Neural cell (in vitro differentiated cells): ENCODE measurements at regions not wholly inside any gene's neighbourhood (a gene's known extent, or its start where the extent isn't known, plus 50 kb on each side); places are given as distances from the start of the nearest gene placed in this dataset.

Experiments
- H2AFZ ChIP-seq: fragments of 200-600, 300-800 bp; sonication (generic), shearing (Covaris generic); 2 replicates; pipeline ENCODE4 v1.6.0; 2014; ENCODE audit warnings: low read depth, mild to moderate bottlenecking, antibody characterized with exemption, low read length, moderate library complexity
- H3F3A ChIP-seq: fragments of 200-600 bp; shearing (Covaris generic); 2 replicates; pipeline ENCODE4 v1.6.1; 2016; ENCODE audit warnings: mild to moderate bottlenecking, moderate library complexity, mixed read lengths, antibody characterized with exemption, low read length; ENCODE audit not compliant: insufficient read depth, poor library complexity, severe bottlenecking
- H3K27ac ChIP-seq: fragments of 200-600, 300-800 bp; sonication (generic), shearing (Covaris generic); 2 replicates; pipeline ENCODE4 v1.5.1; 2014; ENCODE audit warnings: mild to moderate bottlenecking, low read length, moderate library complexity
- H3K27me3 ChIP-seq: fragments of 300-800, 200-600 bp; sonication (generic), shearing (Covaris generic); 2 replicates; pipeline ENCODE4 v1.6.0; 2014; ENCODE audit warnings: mild to moderate bottlenecking, low read depth, low read length, moderate library complexity; ENCODE audit not compliant: insufficient read depth
- H3K36me3 ChIP-seq: fragments of 300-800, 200-600 bp; sonication (generic), shearing (Covaris generic); 2 replicates; pipeline ENCODE4 v1.5.1; 2014; ENCODE audit warnings: mild to moderate bottlenecking, antibody characterized with exemption, low read length, moderate library complexity; ENCODE audit not compliant: insufficient read depth
- H3K4me2 ChIP-seq: fragments of 300-800, 200-600 bp; sonication (generic), shearing (Covaris generic); 2 replicates; pipeline ENCODE4 v1.6.0; 2014; ENCODE audit warnings: mild to moderate bottlenecking, low read length
- H3K4me3 ChIP-seq: fragments of 300-800, 200-600 bp; sonication (generic), shearing (Covaris generic); 2 replicates; pipeline ENCODE4 v1.5.1; 2014; ENCODE audit warnings: mild to moderate bottlenecking, low read length, moderate library complexity
- H3K79me2 ChIP-seq: fragments of 200-600 bp; shearing (Covaris generic); replicated peaks from 2 replicates; pipeline ENCODE4 v1.6.0; 2014; ENCODE audit warnings: mild to moderate bottlenecking, low read length, moderate library complexity; ENCODE audit not compliant: insufficient read depth
- H3K9ac ChIP-seq: fragments of 300-800, 200-600 bp; sonication (generic), shearing (Covaris generic); 2 replicates; pipeline ENCODE4 v1.6.1; 2016; ENCODE audit warnings: mild to moderate bottlenecking, low read length, mixed read lengths
- H3K9me2 ChIP-seq: fragments of 200-600 bp; shearing (Covaris generic); 2 replicates; pipeline ENCODE4 v1.6.1; 2016; ENCODE audit warnings: mild to moderate bottlenecking, low read length, mixed read lengths; ENCODE audit not compliant: insufficient read depth
- H3K9me3 ChIP-seq: fragments of 200-600, 300-800 bp; sonication (generic), shearing (Covaris generic); 2 replicates; pipeline ENCODE4 v1.6.1; 2016; ENCODE audit warnings: mild to moderate bottlenecking, mixed run types, low read length, moderate library complexity, mixed read lengths
- H4K20me1 ChIP-seq: fragments of 200-600 bp; shearing (Covaris generic); 2 replicates; pipeline ENCODE4 v1.6.1; 2016; ENCODE audit warnings: mild to moderate bottlenecking, mixed run types; ENCODE audit not compliant: insufficient read depth
- CTCF ChIP-seq: fragments of 450-650 bp; IDR thresholded peaks from 2 replicates; pipeline ENCODE4 v1.5.1; 2014; ENCODE audit warnings: antibody characterized with exemption, mild to moderate bottlenecking, moderate library complexity; ENCODE audit not compliant: poor library complexity, severe bottlenecking
- EP300 ChIP-seq: fragments of 450-650 bp; conservative IDR thresholded peaks from 2 replicates; pipeline ENCODE4 v1.6.1; 2014; ENCODE audit warnings: antibody characterized with exemption, mild to moderate bottlenecking, moderate library complexity; ENCODE audit not compliant: poor library complexity, severe bottlenecking
- EZH2 ChIP-seq: fragments of 200-600, 300-800 bp; shearing (Covaris generic), sonication (generic); IDR thresholded peaks from 2 replicates; pipeline ENCODE4 v1.6.1; 2014; ENCODE audit warnings: antibody characterized with exemption, low read length, borderline replicate concordance, mild to moderate bottlenecking; ENCODE audit not compliant: insufficient read depth, poor library complexity, severe bottlenecking
- MXI1 ChIP-seq: fragments of 450-650 bp; conservative IDR thresholded peaks from 2 replicates; pipeline ENCODE4 v1.6.1; 2014; ENCODE audit warnings: antibody characterized with exemption, mild to moderate bottlenecking; ENCODE audit not compliant: poor library complexity, severe bottlenecking
- POLR2AphosphoS5 ChIP-seq: IDR thresholded peaks from 2 replicates; pipeline ENCODE4 v1.6.1; 2012
- RAD21 ChIP-seq: fragments of 450-650 bp; conservative IDR thresholded peaks from 2 replicates; pipeline ENCODE4 v1.6.1; 2014; ENCODE audit warnings: antibody characterized with exemption, mild to moderate bottlenecking, moderate library complexity
- REST ChIP-seq: IDR thresholded peaks from 2 replicates; pipeline ENCODE4 v1.6.1; 2012; ENCODE audit warnings: borderline replicate concordance
- SMC3 ChIP-seq: fragments of 450-650 bp; conservative IDR thresholded peaks from 2 replicates; pipeline ENCODE4 v1.6.1; 2014; ENCODE audit warnings: antibody characterized with exemption, mild to moderate bottlenecking, moderate library complexity; ENCODE audit not compliant: poor library complexity
- TAF1 ChIP-seq: IDR thresholded peaks from 2 replicates; pipeline ENCODE4 v1.6.1; 2012; ENCODE audit warnings: low read depth

GRCh38 chr18:9008709-9009635, 93.5 kb upstream of the NDUFV2 start:
- Histone ChIP-seq H3K9ac (no peak overlapping the region), H4K20me1 (no peaks in the 10 kb centered on the region), H3K9me2 (no peaks in the 10 kb centered on the region), H3K4me3 (no peak overlapping the region), H3K36me3 (no peaks in the 10 kb centered on the region), H2AFZ (no peak overlapping the region), H3K4me2 (no peak overlapping the region), H3K27me3 (no peaks in the 10 kb centered on the region), H3K27ac (no peak overlapping the region), H3K79me2 (no peaks in the 10 kb centered on the region), H3F3A (no peaks in the 10 kb centered on the region), H3K9me3 (no peaks in the 10 kb centered on the region)
- no peak for TF ChIP-seq POLR2AphosphoS5
- TF ChIP-seq RAD21, result no peak
- no peak for TF ChIP-seq EZH2

- Histone ChIP-seq H3K27me3 (no peaks in the 10 kb centered on the region), H3F3A (no peaks in the 10 kb centered on the region), H2AFZ (no peak overlapping the region), H3K27ac (no peak overlapping the region), H3K9me2 (no peaks in the 10 kb centered on the region), H3K9me3 (no peaks in the 10 kb centered on the region), H4K20me1 (no peaks in the 10 kb centered on the region), H3K79me2 (no peaks in the 10 kb centered on the region), H3K9ac (no peak overlapping the region), H3K36me3 (no peaks in the 10 kb centered on the region), H3K4me3 (no peak overlapping the region), H3K4me2 (no peak overlapping the region)
- TF ChIP-seq EP300 (no peak), SMC3 (no peak), REST (no peak), CTCF (no peak), RAD21 (no peak), TAF1 (no peak), POLR2AphosphoS5 (no peak), MXI1 (no peak), EZH2 (no peak)
Measured at GRCh38 chr18:9009703-9010488, 92.6 kb upstream of the NDUFV2 start.
